GM23248 (cell line): ENCODE measurements at regions not wholly inside any gene's neighbourhood (a gene's known extent, or its start where the extent isn't known, plus 50 kb on each side); places are given as distances from the start of the nearest gene placed in this dataset.

Source experiments
- EZH2 ChIP-seq: fragments of 200-600 bp; sonication (generic); IDR thresholded peaks from 2 replicates; pipeline ENCODE4 v1.6.1; 2018; ENCODE audit warnings: antibody characterized with exemption, mild to moderate bottlenecking; ENCODE audit not compliant: insufficient read depth, poor library complexity, severe bottlenecking
- EZH2phosphoT487 ChIP-seq: fragments of 200-600 bp; sonication (generic); IDR thresholded peaks from 2 replicates; pipeline ENCODE4 v1.6.1; 2018; ENCODE audit warnings: antibody characterized with exemption, moderate library complexity, mild to moderate bottlenecking, low read depth; ENCODE audit not compliant: insufficient read depth

- no peak for TF ChIP-seq EZH2phosphoT487
- no peak for TF ChIP-seq EZH2
Observed at GRCh38 chr9:107982001-107982400, 492.4 kb upstream of the KLF4 start.
